HG02623 (cell line): ENCODE measurements at regions not wholly inside any gene's neighbourhood (a gene's known extent, or its start where the extent isn't known, plus 50 kb on each side); places are given as distances from the start of the nearest gene placed in this dataset.
A peak's percentile ranks its signal among the peaks of the same experiment; 100 is the strongest.

Experiments
- ATAC-seq: cut with Tn5 transposase; IDR thresholded peaks from one replicate; pipeline ENCODE4 v1.9.1; 2021; ENCODE audit warnings: moderate library complexity; ENCODE audit not compliant: unreplicated experiment

DNA sequence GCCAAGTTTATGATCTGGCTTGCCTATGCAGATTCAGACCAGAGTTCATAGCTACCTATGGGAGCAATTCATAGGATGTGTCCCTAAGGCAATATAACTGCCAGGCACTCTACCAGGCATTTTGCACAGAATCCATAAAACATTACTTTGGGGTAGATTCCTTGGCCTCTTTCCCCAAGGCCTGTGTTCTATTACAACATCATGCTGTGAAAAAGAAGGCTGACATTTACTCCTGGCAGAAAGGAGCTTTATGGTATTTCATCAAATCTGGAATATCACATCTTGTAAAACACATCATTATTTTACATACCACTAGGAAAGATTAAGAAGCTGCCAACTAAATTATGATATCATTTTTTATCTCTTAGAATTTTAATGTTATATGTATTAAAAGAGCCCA lies 287.0 kb upstream of the MARCKS start:
- ATAC-seq: no peak

GRCh38 chr6:113570641-113571040 lies 286.5 kb upstream of the MARCKS start:
- no peak for ATAC-seq

DNA sequence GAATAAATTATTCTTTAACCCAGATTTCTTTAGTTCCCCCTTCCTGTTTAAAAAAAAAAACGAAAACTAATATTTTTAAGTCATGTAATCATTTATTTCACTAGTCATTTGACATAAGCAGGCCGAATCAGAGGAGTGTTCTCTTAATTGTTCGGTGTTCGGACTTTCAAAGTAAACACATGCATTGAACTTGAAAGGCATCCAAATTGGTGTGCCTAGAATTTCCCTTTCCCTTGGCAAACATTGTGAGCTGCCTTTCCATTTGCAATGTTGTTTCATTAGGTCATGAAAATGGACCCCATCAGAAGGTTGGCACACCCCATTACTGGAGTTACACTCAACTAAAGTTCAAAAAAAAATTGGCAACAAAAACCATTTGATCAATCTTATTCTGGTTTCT lies 283.0 kb upstream of the MARCKS start:
- no peak for ATAC-seq

DNA sequence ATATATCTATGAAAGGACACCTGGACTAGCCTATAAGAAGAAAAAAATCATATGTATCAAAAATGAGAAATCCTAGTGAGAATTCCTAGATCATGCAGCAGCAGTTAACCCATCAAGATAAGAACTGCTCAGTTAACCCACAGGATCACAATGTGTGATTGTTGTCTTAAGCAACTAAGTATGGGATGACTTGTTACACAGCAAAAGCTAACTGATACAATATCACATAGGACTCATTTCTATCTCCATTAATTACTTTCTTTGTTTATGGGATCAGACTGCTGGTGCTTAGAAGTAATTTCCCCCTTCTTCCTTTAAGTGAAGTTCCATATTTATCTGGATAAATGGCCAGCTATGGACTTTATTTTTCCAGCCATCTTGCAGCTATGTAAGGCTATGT lies 280.8 kb upstream of the MARCKS start:
- ATAC-seq: no peak

- ATAC-seq: no peak
Measured at GRCh38 chr6:113578691-113579090, 278.5 kb upstream of the MARCKS start.

DNA sequence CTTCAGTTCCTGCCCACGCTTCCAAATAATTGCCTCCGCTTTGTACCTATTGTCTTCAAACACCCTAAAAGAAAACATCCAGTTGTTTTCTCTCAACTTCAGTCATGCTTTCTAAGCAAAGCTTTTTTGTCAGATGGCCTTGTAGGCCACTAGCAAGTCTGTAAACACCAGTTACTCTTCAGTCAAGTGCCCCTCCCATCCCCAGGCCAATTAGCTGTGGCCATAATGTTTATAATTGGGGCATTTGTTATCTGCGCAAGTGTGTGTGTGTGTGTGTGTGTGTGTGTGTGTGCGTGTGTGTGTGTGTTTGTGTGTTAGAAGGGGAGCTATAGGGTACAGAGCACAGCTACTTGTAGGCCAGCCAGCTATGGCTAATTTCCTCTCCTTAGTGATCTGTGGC lies 272.4 kb upstream of the MARCKS start:
- ATAC-seq: no peak

GRCh38 chr6:113585246-113585645 lies 271.9 kb upstream of the MARCKS start:
- ATAC-seq: no peak

DNA sequence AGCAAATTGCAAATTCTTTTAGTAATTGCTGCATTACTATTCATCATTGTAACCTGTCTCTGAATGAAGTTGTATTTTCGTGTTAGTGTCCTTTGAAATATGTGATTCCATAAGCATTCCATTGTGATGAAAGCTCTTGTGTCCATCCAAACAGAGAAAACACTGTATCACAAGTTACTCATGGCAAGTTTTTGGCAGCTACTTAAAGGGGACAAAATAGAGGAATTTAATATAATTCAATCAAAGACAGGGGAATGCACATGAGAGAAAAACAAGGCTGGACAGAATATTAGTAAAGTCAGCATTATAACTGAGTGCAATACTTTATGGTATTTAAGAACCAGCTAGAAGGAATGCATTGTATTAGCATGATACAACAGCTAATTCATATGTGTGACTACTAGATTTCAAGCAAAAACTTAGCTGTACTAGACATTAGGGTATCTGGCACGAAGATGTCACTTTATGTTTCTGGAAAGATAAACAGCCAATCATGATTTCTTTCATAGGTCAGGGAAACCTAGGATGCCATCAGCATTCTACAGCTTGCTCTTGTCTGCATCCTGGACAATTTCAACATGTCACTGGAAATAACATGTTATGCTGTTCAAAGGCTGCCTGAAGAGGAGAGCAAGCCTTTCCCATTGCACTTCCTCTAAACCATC lies 270.6 kb upstream of the MARCKS start:
- no peak for ATAC-seq

DNA sequence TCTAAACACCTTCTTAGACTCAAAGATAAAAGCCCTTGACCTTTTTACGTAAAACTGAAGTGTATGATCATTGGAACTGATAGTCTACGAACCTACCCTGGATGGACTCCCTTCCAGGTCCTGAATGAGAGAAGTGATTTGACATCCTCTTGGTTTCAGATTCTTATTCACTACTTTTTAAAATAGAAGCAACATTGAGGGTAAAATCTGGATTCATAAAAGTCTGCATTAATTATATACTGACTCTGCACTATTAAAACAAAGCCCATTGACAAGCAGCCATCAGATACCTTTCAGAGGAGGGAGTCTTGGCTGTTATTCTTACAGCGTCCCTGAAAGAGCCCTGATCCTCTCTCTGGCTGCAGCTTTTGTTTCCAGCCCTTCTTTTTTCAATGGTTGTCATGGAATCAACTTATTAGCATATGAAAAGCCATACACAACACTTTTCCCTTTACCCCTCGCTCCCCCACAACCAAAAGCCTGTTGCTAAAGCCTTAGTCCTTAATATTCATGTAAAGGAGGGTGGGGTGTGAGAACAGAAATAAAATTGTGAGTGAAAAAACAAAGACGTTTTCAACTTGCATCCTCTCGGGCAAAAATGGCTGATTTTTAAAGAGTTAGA lies 270.0 kb upstream of the MARCKS start:
- ATAC-seq: no peak

- ATAC-seq: no peak
Measured at GRCh38 chr6:113588646-113589045, 268.5 kb upstream of the MARCKS start.

DNA sequence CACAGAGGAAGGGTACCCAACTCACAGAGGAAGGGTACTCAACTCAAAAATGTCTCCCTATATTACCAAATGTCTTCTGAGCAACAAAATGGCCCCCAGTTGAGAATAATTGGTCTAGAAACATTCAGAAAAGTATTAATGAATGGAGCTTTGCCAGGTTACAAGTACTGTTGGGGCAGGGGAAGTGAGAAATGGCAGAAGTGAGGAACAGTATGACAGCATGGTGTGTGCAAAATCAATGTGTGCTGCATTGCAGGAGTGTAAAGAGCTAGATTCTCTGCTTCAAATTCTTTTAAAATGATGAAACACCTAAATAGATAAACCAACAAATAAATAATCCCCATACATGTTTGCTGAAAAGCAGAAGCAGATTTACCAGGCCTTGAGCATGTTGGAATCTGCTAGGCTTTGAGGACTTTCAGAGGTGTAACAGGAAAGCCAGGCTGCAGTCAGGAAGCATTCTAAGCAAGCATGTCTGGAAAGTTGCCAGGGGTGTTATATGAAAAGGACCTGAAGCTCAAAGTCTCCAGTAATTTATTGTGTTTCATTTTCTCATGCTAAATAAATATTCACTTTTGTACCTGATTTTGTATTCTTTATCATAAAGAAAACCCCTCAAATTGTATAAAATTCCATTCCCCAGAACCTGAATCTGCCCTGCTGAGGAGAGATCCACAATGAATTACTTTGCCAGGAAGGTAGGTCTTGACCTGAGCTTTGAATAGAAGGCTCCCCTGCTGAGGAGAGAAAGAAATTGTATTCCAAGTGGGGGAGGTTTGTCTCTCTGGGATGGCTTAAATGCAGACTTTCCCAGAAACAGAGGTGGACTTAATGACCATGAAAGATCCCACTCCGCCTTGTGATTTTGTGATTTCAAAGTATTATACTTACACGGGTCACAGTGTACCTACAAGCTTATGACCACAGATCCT lies 265.0 kb upstream of the MARCKS start:
- ATAC-seq: peak; percentile 70

- no peak for ATAC-seq
Measured at GRCh38 chr6:113594726-113595125, 262.4 kb upstream of the MARCKS start.

GRCh38 chr6:113595911-113596376 lies 261.2 kb upstream of the MARCKS start:
- no peak for ATAC-seq

- ATAC-seq: no peak
Measured at GRCh38 chr6:113596387-113597230, 260.5 kb upstream of the MARCKS start.

- ATAC-seq: no peak
Measured at GRCh38 chr6:113597231-113597583, 259.9 kb upstream of the MARCKS start.

DNA sequence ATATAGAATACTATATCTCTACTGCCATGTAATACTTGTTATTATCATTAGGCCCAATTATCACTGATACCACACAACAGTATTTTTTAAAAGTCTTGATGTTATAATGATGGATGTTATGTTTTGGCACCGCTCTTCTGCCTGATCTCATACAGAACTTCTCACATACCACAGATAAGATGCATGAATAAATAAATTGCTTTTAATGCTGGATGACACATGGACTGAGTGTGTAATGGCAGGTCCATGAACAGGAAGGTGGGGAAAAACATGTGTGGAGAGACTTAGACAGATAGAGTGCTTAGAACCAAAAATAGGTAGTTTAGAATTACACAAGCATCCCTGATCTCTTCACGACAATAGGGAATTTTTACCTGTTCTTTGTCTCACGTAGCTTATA lies 258.4 kb upstream of the MARCKS start:
- ATAC-seq: no peak

DNA sequence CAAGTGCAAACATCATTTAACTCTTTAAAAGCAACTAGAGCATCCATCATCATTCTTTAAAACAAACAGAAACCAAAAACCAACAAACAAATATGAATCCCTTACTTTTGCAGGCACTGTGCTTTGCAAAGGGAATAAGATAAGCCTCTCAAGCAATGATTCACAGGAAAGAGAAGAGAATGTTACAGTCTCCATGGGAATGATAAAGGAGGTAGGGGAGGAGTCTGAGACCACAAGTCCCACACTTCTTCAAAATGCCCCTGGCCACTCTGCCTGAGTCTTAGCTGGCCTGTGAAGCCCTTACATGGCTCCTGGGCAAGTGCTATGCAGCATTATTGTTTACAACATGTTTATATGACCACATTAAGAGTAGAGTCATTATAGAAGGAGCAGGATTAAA lies 257.7 kb upstream of the MARCKS start:
- ATAC-seq: no peak

DNA sequence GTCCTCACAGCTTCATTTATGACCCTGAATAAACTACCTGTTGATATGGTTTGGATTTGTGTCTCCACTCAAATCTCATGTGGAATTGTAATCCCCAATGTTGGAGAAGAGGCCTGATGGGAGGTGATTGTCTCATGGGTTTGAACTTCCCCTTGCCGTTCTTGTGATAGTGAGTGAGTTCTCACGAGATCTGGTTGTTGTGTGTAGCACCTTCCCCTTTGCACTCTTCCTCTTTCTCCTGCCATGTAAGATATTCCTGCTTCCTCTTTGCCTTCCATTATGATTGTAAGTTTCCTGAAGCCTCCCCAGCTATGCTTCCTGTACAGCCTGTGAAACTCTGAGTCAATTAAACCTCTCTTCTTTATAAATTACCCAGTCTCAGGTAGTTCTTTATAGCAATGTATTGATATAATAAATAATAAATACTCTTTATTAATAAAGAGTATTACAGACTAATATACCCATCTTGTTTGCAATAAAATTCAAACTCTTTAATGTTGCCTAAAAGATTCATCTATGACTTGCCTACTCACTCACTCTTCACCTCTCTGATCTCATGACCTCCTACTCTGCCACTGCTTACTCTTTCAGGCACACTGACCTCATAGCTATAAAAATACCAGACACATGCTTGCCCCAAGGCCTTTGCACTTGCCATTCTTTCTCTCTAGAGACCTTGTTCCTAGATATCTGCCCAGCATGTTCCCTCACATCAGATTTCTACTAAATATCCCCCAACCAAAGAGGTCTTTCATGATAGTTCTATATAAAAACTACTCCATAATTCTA lies 256.4 kb upstream of the MARCKS start:
- no peak for ATAC-seq

DNA sequence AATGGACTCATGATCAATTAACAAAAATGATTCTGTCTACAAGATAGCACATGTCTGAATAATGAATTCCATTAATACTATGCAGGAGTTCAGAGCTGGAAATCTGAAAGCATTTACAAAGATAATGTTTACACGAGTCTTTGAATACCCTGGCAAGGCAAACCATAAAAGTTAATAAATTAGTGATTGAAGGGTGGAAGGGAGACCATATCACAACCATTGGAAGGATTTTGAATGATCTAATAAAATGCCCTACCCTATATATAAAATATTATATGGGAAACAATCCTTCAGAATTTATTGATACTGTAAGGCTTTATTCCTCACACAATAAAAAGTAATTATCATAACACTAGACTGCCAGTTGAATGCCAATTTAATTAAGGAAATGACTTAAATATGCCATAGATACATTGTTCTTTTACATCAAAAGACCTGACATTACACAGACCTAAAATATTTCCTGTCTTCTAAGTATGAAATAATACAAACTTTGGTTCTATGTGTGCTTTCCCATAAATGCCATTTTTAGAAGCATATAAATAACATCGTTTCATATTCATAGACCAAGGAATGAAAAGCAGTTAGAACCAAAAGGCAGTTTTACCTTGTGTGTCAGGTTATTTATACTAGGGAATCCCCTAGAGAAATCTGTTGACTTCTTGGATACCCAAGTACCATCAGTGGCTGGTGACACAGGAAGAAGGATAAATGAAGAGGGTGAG lies 249.2 kb upstream of the MARCKS start:
- no peak for ATAC-seq
